NCI-H774 (cell line): ENCODE measurements at regions not wholly inside any gene's neighbourhood (a gene's known extent, or its start where the extent isn't known, plus 50 kb on each side); places are given as distances from the start of the nearest gene placed in this dataset.

ENCODE experiments used
- DNase-seq: peaks from one replicate; lab custom pipeline; 2025; lab: John Stamatoyannopoulos, UW

GRCh38 chr7:128167791-128168666, 73.0 kb upstream of the LEP start:
- no peak for DNase-seq

DNA sequence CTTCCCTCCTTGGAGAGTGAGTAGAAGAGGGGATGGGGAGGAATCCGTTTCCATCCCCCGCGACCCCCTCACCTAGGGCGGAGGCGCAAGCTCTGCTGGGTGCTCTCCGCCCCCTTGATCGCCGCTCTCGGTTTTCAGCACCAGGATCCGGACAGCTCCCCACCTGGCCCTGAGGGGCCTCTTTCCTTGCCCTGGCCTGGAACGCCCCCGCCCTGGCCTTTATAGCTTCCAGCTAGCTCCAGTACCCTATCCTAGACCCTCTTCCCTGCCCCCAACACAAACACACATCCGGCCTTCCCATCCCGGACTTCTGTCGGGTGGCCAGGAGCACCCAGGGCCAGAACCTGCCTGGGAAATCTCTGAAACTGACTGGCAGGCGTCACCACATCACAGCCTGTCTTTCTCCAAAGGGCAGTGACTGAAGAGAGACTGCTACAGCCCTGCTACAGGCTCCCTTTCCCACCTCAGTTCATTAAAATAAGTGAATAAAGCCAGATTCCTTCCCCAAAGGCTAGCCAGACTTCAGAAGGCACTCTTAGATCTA, 72.3 kb upstream of the LEP start:
- DNase-seq: no peak

DNA sequence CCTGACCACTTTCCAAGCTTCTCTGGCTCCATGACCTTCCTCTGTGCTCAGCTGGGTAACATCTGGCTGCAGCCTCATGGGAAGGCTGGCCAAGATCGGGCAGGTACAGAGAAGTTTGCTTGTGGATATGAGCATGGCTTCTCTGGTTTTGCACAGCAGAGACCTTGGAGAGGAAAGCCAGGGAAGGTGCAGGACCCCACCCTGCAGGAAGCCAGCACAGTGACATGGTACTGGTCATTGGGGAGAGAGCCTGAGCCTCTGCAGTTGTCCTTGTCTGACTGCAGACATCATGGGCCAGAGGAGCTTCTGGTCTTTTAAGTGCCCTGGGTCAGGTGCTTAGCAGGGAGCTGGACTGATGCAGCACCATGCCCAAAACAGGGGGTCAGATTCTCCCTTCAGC, 70.6 kb upstream of the LEP start:
- no peak for DNase-seq

DNA sequence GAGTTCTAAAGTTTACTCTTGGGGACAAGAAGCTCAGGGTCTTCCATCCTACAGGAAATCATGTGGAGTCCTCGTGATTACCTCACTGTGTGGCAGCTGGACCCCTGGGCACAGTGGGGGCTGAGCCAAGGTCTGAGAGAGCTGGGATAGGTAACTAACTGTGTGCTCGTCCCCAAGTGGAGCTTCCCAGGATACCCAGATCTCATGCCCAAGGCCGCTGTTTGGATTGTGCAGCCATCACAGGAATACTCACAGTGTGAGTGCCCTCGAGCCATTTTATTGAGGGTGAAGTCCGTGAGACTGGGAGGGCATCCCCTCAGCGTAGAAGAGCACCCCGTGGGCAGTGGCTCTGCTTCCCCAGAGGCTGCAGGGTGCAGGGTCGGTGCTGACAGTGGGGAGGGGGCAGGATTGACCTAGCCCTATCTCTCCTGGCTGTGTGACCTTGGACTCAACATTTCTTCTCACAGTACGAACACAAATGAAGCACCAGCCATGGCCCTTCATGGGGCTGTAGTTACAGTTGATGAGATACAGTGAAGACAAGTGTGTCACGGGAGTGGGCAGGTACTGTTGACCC, 69.6 kb upstream of the LEP start:
- DNase-seq: no peak

- peak; percentile 83 for DNase-seq
Measured at GRCh38 chr7:128172151-128172550, 68.9 kb upstream of the LEP start.

GRCh38 chr7:128172963-128173362, 68.1 kb upstream of the LEP start:
- DNase-seq: no peak

DNA sequence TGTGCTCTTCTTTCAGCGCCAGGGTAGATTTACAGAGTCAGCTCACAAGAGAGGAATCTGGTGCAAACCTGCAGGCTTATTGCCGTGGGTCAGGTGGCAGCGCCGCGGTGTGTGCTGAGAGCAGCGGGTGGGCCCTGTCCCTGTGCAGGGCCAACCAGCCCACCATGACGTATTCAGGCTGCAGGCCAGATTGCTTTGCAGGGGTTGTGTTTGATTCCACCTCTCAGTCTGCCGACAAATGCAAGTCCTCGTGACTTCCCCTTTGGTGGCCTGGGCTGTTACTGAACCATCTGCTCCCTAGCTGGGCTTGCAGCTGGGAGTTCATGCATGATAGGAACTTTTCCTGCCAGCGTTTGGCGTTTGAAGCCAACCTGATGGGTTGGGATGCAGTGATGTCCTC, 66.7 kb upstream of the LEP start:
- no peak for DNase-seq

- DNase-seq: no peak
Measured at GRCh38 chr7:128176696-128177095, 64.4 kb upstream of the LEP start.

- no peak for DNase-seq
Measured at GRCh38 chr7:128177768-128178550, 63.1 kb upstream of the LEP start.

- no peak for DNase-seq
Measured at GRCh38 chr7:128178611-128179010, 62.5 kb upstream of the LEP start.

DNA sequence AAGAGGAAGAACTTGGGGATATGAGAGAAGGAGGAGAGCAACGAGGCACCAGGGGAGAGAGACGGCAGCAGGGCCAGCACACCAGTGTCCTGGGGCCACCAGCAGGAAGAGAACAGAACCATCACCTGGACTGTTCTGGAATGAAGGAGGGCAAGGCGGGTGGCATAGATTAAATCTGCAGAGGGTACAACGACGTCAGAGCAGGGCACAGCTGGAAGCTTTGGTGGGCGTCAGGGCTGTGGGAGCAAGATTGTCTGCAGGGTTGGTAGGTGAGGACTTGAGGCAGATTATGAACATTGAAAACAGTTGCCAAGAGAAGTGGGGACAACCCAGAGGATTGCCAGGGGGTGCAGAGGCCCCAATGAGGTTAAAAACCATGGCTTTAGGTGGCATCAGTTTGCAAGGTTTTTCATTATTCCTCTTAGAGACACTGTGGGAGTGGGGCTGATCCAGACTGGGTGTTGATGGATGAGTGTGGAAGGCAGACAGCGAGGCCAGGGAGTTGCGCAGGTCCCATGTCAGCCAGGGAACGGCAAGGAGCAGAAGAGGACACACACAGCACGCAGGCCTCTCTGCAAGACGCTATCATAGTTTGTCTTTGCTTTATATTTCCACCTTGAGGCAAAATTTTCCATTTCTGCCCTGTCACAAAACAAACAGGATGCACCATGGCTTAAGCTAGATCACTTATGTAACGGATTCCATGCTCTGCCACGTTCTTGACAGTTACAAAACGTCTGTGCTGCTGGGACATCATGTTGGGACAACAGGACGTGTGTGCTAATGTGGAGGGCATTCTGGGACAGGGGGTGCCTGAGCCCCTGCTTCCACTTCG, 52.5 kb upstream of the LEP start:
- no peak for DNase-seq

GRCh38 chr7:128189231-128189930, 51.7 kb upstream of the LEP start:
- DNase-seq: no peak

GRCh38 chr7:128190051-128190647, 50.9 kb upstream of the LEP start:
- DNase-seq: no peak

GRCh38 chr7:128191136-128191844, 49.8 kb upstream of the LEP start:
- no peak for DNase-seq
